ENCODE measurements at regions not wholly inside any gene's neighbourhood (a gene's known extent, or its start where the extent isn't known, plus 50 kb on each side); places are given as distances from the start of the nearest gene placed in this dataset.

DNA sequence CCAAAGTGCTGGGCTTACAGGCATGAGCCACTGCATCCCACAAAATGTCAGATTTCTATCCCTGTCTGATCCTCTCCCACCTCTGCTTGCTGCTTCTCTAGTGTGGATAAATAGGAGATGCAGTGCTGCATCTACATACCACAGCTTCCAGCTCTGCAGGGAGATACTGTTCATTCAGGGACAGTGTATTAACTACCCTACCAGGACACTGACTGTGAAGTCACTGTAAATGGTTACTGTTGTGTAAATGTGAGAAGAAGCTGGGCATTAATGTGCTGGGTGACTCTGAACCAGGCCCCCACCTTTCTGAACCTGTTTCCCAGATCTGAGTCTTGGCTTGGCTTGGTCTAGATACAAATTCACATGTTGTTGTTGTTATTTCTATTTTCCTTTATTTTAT, 488.6 kb upstream of the SULF2 start (continued):
- no peak for TF ChIP-seq CEBPZ (IDR thresholded peaks at IDR 0.05; ENCODE audit: low read length)

- Histone ChIP-seq H3K4me1 (ENCODE audit: insufficient read depth, low read length) (no peaks in the 10 kb centered on the region), H2AFZ (ENCODE audit: low read length) (no peak overlapping the region), H3K79me2 (ENCODE audit: insufficient read depth, low read length) (no peaks in the 10 kb centered on the region), H3K27ac (ENCODE audit: extremely low read length, insufficient read depth, low read length) (no peak overlapping the region), H3K36me3 (replicated peaks in 1 of 2; ENCODE audit: control insufficient read depth in 1 of 2, insufficient read depth in 2 of 2, low read length in 2 of 2) (no peaks in the 10 kb centered on the region), H3K27me3 (ENCODE audit: control insufficient read depth in 1 of 2, insufficient read depth in 2 of 2, low read length in 2 of 2) (no peaks in the 10 kb centered on the region), H3K4me3 (replicated peaks in 1 of 3; ENCODE audit: insufficient read depth in 1 of 3, low read depth in 2 of 3, low read length in 3 of 3) (no peak overlapping the region), H4K20me1 (ENCODE audit: insufficient read depth, low read length) (no peaks in the 10 kb centered on the region), H3K9me3 (ENCODE audit: low read length) (no peaks in the 10 kb centered on the region), H3K4me2 (ENCODE audit: low read depth, low read length) (no peak overlapping the region), H3K9ac (ENCODE audit: insufficient read depth, low read depth, low read length) (no peak overlapping the region)
- TF ChIP-seq NCOA5 (CRISPR knock-in tag; IDR thresholded peaks at IDR 0.05) (no peak), PHF8 (CRISPR knock-in tag; IDR thresholded peaks at IDR 0.05) (no peak)
- in situ Hi-C loops (cut with HindIII; ENCODE audit: extremely low pct_ligation_motif_present, low pct_unique_long_range_greater_than_20kb) (no loop called here), intact Hi-C loops (cut with micrococcal nuclease; ENCODE audit: unreplicated experiment) (no loop called here)
- DNase-seq (ENCODE audit: low spot score) (no peak), FAIRE-seq (no peak), ATAC-seq (no peak)
- ChIA-PET CTCF (ENCODE audit: low intra/inter-chr PET ratio, low total read pairs) (no interaction called here), POLR2A (no interaction called here)
- no TSS peak for BruUV-seq (replicated peaks)
- WGBS (ENCODE audit: low lambda C conversion rate) = 0% methylated on average over 1 of the region's 1 CpG
Observed at GRCh38 chr20:48270885-48271284, 485.6 kb upstream of the SULF2 start.
